Dendritic cell treated with granulocyte-macrophage colony-stimulating factor and Interleukin-4, amounts not matched to agents 40 ng/mL and 50 ng/mL, for 4 days (primary cell): ENCODE measurements at regions not wholly inside any gene's neighbourhood (a gene's known extent, or its start where the extent isn't known, plus 50 kb on each side); places are given as distances from the start of the nearest gene placed in this dataset.

ENCODE experiments used
- H3K27ac Mint-ChIP-seq: one replicate; pipeline ENCODE4 v1.8.0; 2022; ENCODE audit warnings: mild to moderate bottlenecking, mixed read lengths
- H3K27me3 Mint-ChIP-seq: one replicate; pipeline ENCODE4 v1.8.0; 2022; ENCODE audit warnings: mild to moderate bottlenecking, mixed read lengths
- H3K36me3 Mint-ChIP-seq: one replicate; pipeline ENCODE4 v1.8.0; 2022; ENCODE audit warnings: low read depth, mixed read lengths
- H3K4me1 Mint-ChIP-seq: one replicate; pipeline ENCODE4 v1.8.0; 2022; ENCODE audit warnings: low read depth, mixed read lengths
- H3K4me3 Mint-ChIP-seq: one replicate; pipeline ENCODE4 v1.8.0; 2022; ENCODE audit warnings: mild to moderate bottlenecking, moderate library complexity, mixed read lengths
- H3K9me3 Mint-ChIP-seq: one replicate; pipeline ENCODE4 v1.8.0; 2022; ENCODE audit warnings: mixed read lengths
- intact Hi-C: fragments of 100-400 bp; cut with micrococcal nuclease; formaldehyde crosslinking; loops from one replicate; pipeline ENCODE4 v1.15.0; 2022

DNA sequence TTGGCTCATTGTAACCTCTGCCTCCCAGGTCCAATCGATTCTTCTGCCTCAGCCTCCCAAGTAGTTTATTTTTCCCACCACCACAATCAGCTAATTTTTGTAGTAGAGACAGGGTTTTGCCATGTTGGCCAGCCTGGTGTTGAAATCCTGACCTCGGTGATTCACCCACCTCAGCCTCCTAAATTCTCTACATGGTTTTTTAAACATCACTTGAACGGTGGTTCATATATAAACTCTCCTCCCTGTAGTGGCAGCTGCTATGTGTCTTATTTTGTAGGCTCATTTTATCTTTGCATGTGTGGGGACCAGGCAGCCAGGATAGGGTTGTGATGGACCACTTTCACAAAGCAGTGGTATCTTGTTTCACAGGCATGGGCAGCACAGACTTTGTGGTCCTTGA, 175.8 kb upstream of the USP9Y start:
- intact Hi-C loops = no loop called here

DNA sequence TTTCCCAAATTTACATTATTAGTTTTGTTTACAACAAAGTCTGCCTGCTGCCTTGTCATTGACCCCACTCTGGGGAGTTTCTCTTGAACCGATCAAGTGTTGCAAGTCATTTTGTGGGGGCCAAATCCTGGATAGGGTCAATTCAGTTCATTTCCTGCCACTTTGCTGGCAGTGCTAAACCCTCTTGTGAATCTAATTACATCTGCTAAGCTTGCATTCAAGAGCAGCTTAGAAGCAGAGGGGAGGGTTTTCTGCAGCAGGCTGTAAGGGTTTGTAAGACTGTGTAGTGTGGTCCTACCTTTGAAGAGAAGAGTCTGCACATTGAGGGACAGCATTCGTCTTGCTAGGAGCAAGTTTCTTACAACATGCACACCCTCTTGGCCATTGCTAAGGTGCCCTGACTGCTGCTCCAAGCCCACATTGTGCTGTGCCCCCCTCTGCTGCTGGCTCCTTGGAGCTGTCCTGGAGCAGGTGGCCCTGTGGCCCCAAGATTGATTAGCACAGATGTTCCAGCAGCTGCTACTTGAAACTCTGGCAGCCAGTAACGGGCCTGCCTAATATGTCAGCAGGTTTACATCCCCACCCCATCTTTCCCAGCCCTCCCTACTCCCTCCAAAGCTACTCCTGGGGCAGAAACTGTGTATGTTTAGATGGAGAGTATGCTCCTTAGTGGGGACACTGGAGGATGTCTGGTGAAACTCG, 174.5 kb upstream of the USP9Y start:
- no peaks in the 10 kb centered on the region for H3K36me3 Mint-ChIP-seq
- intact Hi-C loops = no loop called here
- no peak overlapping the region for H3K27ac Mint-ChIP-seq

More for the DNA sequence above, 175.8 kb upstream of the USP9Y start:
- Mint-ChIP-seq H3K27me3 (no peaks in the 10 kb centered on the region), H3K9me3 (peaks cover 7% of the 10 kb centered on the region), H3K36me3 (no peaks in the 10 kb centered on the region), H3K4me3 (no peak overlapping the region), H3K4me1 (no peaks in the 10 kb centered on the region), H3K27ac (no peak overlapping the region)

DNA sequence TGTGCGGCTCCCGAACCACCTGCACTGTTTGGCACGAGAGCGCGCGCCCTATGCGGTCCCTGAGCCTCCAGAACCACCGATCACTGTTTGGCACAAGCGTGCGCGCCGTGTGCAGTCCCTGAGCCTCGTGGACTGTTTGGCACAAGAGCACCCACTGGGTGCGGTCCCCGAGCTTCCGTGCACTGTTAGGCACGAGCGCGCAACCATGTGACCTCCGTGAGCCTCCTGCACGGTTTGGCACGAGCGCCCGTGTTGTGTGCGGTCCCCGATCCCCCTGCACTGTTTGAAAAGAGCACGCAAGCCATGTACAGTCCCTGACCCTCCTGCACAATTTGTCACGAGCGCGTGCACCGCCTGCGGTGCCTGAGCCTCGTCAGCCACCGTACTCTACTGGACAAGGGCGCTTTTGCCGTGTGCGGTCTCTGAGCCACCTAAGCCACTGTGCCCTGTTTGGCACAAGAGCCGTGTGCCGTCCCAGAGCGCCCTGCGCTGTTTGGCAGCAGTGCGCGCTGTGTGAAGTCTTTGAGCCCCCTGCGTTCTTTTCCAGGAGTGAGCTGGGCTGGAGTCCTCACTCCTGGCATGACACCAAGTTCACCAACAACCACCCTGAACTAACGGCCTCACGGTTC, 163.7 kb upstream of the USP9Y start:
- Mint-ChIP-seq H3K27ac (no peak overlapping the region), H3K9me3 (no peaks in the 10 kb centered on the region), H3K36me3 (no peaks in the 10 kb centered on the region), H3K4me3 (no peak overlapping the region), H3K27me3 (peaks cover 12% of the 10 kb centered on the region), H3K4me1 (no peaks in the 10 kb centered on the region)
- intact Hi-C loops = no loop called here

More for the DNA sequence above, 174.5 kb upstream of the USP9Y start:
- H3K4me1 Mint-ChIP-seq = no peaks in the 10 kb centered on the region
- no peak overlapping the region for H3K4me3 Mint-ChIP-seq
- H3K9me3 Mint-ChIP-seq = peaks cover 7% of the 10 kb centered on the region
- H3K27me3 Mint-ChIP-seq = no peaks in the 10 kb centered on the region

DNA sequence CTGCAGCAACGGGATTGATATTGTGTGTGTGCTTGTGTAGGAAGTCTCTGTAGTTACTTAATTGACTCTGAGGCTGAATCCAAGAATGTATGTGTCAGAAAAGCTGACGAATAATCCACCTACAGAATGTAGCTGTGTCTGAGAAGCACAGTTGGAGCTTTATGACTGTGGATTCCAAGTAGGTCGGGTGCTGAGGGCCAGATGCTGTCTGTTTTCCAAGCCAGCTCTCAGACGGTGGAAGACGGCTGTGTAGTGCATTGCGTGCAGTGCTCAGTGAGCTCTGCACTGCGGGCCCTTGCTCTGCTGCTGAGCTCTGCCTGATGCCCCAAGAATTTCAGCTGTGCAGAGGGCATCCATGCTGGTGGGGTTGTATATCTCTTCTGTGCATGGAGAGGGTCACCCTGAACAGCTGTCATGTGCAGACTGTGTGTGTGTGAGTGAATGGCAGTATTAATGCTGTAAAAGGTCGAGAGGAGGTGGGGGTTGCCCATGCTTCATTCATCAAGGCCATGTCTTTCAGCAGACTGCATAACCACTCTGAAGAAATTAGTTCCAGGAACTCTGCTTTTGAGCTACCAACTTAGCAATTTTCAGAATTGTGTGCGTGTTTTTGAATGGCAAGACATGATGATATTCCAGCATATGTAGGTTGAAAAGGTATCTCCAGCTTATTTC, 154.1 kb upstream of the USP9Y start:
- Mint-ChIP-seq H3K4me3 (no peak overlapping the region), H3K4me1 (no peaks in the 10 kb centered on the region), H3K27me3 (no peaks in the 10 kb centered on the region), H3K27ac (no peak overlapping the region), H3K36me3 (no peaks in the 10 kb centered on the region), H3K9me3 (peaks cover 12% of the 10 kb centered on the region)
- intact Hi-C loops = no loop called here

DNA sequence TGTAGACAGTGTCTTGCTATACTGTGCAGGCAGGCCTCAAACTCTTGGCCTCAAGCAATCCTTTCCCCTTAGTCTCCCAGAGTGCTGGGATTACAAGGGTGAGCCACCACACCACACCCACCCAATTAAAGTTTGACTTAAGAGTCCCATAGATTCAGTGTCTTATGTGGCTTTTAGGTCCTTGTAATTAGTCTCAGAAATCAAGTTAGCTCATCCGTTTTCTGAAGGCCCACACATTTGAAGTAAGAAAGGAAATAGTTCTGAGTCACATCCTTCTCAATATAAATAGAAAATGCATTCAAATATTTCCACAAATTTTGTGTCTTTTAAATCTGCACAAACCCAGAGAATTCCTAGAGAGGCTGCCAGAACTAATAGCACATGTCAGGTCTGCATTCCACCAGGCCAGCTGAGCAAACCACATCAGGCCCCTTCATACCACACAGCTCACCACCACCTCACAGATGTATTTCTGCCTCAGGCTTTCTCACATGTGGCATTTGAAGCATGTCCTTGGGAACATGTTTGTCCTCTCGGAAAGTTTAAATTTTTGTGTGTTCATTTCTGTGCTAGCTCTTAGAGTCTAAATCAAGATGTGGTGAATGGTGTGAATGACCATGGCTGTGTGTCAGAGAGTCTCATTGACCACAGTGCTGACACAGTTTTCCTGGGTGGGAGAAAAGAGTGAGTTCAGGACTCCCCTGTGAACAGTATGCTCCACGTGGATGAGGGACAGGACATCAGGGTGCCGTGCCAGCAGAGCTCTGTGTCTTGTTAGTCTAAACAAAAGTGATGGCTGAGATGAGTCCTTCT, 148.4 kb upstream of the USP9Y start:
- H3K27ac Mint-ChIP-seq = no peak overlapping the region
- H3K4me1 Mint-ChIP-seq = no peaks in the 10 kb centered on the region
- no peaks in the 10 kb centered on the region for H3K27me3 Mint-ChIP-seq
- H3K9me3 Mint-ChIP-seq = peaks cover 12% of the 10 kb centered on the region
- H3K36me3 Mint-ChIP-seq = no peaks in the 10 kb centered on the region
- no peak overlapping the region for H3K4me3 Mint-ChIP-seq
- intact Hi-C loops = no loop called here

GRCh38 chrY:12553909-12554308, 147.1 kb upstream of the USP9Y start:
- Mint-ChIP-seq H3K9me3 (peaks cover 17% of the 10 kb centered on the region), H3K4me3 (no peak overlapping the region), H3K4me1 (no peaks in the 10 kb centered on the region), H3K27ac (no peak overlapping the region), H3K36me3 (no peaks in the 10 kb centered on the region), H3K27me3 (no peaks in the 10 kb centered on the region)
- intact Hi-C loops = no loop called here

GRCh38 chrY:12555005-12555404, 146.0 kb upstream of the USP9Y start:
- no peak overlapping the region for H3K27ac Mint-ChIP-seq

DNA sequence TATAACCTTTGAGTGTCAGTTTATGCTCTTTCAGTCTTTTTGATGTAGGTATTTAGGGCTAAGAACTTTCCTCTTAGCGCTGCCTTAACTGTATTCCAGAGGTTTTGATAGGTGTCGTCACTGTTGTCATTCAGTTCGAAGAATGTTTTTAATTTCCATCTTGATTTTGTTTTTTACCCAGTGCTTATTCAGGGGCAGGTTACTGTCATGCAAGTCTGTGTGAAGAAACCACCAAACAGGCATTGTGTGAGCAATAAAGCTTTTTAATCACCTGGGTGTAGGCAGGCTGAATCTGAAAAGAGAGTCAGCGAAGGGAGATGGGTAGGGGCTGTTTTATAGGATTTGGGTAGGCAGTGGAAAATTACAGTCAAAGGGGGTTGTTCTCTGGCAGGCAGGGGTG, 142.0 kb upstream of the USP9Y start:
- H3K9me3 Mint-ChIP-seq = peaks cover 52% of the 10 kb centered on the region
- no peaks in the 10 kb centered on the region for H3K36me3 Mint-ChIP-seq
- intact Hi-C loops = no loop called here
- no peak overlapping the region for H3K27ac Mint-ChIP-seq
- no peaks in the 10 kb centered on the region for H3K4me1 Mint-ChIP-seq
- no peak overlapping the region for H3K4me3 Mint-ChIP-seq
- H3K27me3 Mint-ChIP-seq = no peaks in the 10 kb centered on the region

More at GRCh38 chrY:12555005-12555404, 146.0 kb upstream of the USP9Y start:
- no peak overlapping the region for H3K4me3 Mint-ChIP-seq
- intact Hi-C loops = no loop called here
- no peaks in the 10 kb centered on the region for H3K27me3 Mint-ChIP-seq
- no peaks in the 10 kb centered on the region for H3K4me1 Mint-ChIP-seq
- H3K36me3 Mint-ChIP-seq = no peaks in the 10 kb centered on the region
- peaks cover 21% of the 10 kb centered on the region for H3K9me3 Mint-ChIP-seq

DNA sequence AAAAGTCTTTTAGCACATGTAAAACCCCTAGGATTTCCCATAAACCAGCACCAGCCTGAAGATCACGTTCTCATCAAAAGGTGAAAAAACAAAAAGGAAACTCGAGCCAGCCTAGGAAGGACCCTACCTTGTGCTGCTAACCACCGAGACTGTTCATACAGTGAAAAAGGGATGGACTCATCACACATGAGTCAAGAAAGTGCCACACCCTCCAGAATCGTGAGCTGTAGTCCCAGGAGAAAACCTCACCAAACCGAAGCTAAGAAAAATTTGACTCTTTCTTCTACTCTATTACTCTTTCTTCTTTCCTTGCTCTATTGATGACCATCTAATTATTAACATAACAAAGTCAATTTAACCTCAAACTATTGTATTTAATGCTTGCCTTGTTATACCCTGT, 124.8 kb upstream of the USP9Y start:
- Mint-ChIP-seq H3K4me1 (no peaks in the 10 kb centered on the region), H3K27me3 (no peaks in the 10 kb centered on the region), H3K36me3 (no peaks in the 10 kb centered on the region), H3K27ac (no peak overlapping the region), H3K9me3 (peaks cover 16% of the 10 kb centered on the region), H3K4me3 (no peak overlapping the region)
- intact Hi-C loops = no loop called here

GRCh38 chrY:12593532-12594216, 107.4 kb upstream of the USP9Y start:
- Mint-ChIP-seq H3K4me1 (no peaks in the 10 kb centered on the region), H3K9me3 (peaks cover 30% of the 10 kb centered on the region), H3K36me3 (no peaks in the 10 kb centered on the region), H3K4me3 (no peak overlapping the region), H3K27me3 (no peaks in the 10 kb centered on the region), H3K27ac (no peak overlapping the region)
- intact Hi-C loops = no loop called here

GRCh38 chrY:12598783-12599182, 102.2 kb upstream of the USP9Y start:
- no peak overlapping the region for H3K4me3 Mint-ChIP-seq
- intact Hi-C loops = no loop called here
- H3K27me3 Mint-ChIP-seq = no peaks in the 10 kb centered on the region
- H3K36me3 Mint-ChIP-seq = no peaks in the 10 kb centered on the region
- H3K9me3 Mint-ChIP-seq = peaks cover 44% of the 10 kb centered on the region
- no peak overlapping the region for H3K27ac Mint-ChIP-seq
- H3K4me1 Mint-ChIP-seq = no peaks in the 10 kb centered on the region

- no peaks in the 10 kb centered on the region for H3K36me3 Mint-ChIP-seq
- no peak overlapping the region for H3K27ac Mint-ChIP-seq
- intact Hi-C loops = no loop called here
- peaks cover 12% of the 10 kb centered on the region for H3K9me3 Mint-ChIP-seq
- no peak overlapping the region for H3K4me3 Mint-ChIP-seq
- H3K4me1 Mint-ChIP-seq = no peaks in the 10 kb centered on the region
- no peaks in the 10 kb centered on the region for H3K27me3 Mint-ChIP-seq
These were observed 95.6 kb upstream of the USP9Y start for GRCh38 chrY:12605426-12605825.

DNA sequence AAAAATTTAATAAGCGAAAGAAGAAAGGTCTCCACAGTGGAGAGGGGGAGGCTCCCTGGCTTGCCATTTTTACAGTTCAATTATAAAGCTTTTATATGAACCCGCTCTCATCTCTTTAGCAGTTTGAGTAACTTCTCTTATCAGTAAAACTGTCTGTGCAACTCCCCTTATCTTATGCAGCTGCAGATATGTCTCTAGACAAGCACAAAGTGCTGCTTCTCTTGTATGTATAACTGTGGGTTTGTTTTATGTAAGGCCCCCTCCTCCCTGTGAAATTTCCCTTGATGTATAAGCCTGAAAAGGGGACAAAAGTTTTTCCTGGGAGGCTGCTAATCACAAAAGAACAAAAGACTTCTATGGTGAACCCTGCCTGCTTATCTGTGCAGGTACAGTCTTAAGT, 90.2 kb upstream of the USP9Y start:
- H3K9me3 Mint-ChIP-seq = peaks cover 15% of the 10 kb centered on the region
- no peaks in the 10 kb centered on the region for H3K36me3 Mint-ChIP-seq
- intact Hi-C loops = no loop called here
- no peaks in the 10 kb centered on the region for H3K4me1 Mint-ChIP-seq
- H3K27me3 Mint-ChIP-seq = no peaks in the 10 kb centered on the region
- H3K4me3 Mint-ChIP-seq = no peak overlapping the region
- no peak overlapping the region for H3K27ac Mint-ChIP-seq
